Hematopoietic multipotent progenitor cell treated with erythropoietin and hydrocortisone succinate and interleukin-3 and kit ligand, for 4 days (in vitro differentiated cells): ENCODE measurements at regions not wholly inside any gene's neighbourhood (a gene's known extent, or its start where the extent isn't known, plus 50 kb on each side); places are given as distances from the start of the nearest gene placed in this dataset.
A peak's percentile ranks its signal among the peaks of the same experiment; 100 is the strongest.

Source experiments
- DNase-seq: peaks from one replicate; pipeline ENCODE4 v3.0.0-alpha.2; 2015

GRCh38 chr7:132072873-132073272, 503.4 kb downstream of the PLXNA4 start:
- no peak for DNase-seq

DNA sequence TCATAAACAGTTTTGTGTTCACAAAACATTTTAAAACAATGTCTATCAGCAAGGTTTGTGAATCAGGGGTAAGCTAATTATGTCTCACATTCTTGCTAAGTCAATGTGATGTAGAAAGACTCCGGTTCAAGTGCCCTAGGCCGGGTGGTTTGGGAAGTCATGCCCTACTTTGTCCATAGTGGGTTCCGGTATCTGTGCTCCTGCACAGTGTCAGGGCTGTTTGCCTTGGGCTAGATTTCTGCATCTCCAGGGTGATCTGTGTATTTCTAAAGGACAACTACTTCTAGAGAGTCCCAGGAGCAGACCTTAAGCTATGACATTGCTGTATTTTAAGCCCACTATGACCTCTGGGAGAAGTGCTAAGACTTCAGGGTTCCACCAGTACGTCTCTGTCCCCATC, 504.1 kb downstream of the PLXNA4 start:
- DNase-seq: no peak

DNA sequence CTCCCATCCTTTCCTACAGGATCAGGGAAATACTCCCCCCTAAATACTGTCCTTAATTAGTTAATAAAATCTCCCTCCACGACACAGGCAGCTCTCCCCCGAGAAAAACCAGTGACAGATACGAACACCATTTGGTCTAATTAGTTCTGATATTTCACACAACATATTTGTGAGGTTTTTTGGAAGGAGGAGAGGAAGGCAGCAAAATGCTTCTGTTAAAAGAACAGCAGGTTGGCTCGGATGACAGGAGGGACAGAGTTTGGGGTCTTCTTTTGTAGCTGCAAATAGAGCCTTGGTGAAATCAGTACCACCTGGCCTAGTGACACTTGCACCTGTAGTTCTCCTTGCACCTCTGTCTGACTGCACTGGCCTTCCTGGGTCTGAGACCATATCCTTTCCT, 507.0 kb downstream of the PLXNA4 start:
- DNase-seq: no peak

- DNase-seq: no peak
These were observed 509.5 kb downstream of the PLXNA4 start for GRCh38 chr7:132066761-132067171.

GRCh38 chr7:132065989-132066603, 509.7 kb upstream of the PODXL start:
- DNase-seq: no peak

GRCh38 chr7:132065193-132065988, 509.0 kb upstream of the PODXL start:
- no peak for DNase-seq

GRCh38 chr7:132063800-132064199, 507.4 kb upstream of the PODXL start:
- no peak for DNase-seq

DNA sequence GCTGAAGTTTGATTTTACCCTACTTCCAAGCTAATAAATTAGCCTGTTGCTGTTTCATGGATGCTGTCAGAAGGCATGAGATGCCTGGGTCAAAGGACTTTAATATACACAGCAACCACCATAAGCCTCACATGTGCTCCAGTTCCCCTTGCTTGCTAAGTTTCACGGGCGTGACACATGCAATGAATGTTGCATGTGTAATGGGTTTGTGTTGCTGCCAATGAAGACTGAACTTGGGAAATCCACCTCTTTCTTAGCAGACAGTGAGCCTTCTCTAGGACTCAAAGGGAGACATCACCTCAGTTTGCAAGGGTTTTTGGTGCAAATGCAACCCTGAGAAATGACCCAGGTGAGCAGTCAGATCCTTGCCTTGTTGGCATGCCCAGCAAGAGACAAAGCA, 505.5 kb upstream of the PODXL start:
- no peak for DNase-seq

GRCh38 chr7:132059141-132059540, 502.7 kb upstream of the PODXL start:
- DNase-seq: no peak

DNA sequence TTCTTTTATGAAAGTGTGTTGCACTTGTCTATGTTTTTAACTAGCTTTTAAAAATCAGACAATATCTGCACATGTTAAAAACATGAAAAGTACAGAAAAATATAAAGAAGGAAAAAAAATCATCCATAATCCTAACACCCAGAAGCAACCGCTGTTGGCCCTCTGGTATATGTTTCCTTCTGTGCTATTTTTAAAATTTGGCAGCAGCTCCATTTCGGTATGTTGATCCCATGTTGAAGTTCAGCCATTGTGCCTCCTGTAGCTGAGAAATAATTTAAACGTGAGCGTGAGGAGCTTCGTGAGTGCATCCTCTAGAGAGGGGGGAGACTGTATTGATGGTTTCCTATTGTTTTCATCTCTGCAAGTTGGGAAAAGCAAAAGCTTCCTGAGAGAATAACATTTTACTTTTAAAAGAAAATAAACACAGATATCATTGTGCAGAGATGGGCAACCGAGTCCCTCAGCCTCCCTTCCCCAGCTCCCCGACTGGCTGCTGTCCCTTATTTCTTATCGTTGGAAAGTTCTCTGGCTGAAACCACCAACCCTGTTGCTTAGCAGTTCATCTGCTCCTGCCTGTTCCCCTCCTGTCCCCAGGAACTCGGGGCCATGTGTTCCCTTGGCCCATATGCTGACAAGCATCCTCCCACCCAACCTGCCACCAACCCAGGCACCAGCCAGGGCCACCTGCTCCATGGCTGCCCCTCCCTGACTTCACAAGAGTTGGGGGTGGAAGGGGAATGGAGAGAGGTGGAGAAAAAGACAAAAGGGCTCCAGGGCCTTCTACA, 499.1 kb upstream of the PODXL start:
- no peak for DNase-seq

- DNase-seq: no peak
These were observed 497.4 kb upstream of the PODXL start for GRCh38 chr7:132053871-132054270.

DNA sequence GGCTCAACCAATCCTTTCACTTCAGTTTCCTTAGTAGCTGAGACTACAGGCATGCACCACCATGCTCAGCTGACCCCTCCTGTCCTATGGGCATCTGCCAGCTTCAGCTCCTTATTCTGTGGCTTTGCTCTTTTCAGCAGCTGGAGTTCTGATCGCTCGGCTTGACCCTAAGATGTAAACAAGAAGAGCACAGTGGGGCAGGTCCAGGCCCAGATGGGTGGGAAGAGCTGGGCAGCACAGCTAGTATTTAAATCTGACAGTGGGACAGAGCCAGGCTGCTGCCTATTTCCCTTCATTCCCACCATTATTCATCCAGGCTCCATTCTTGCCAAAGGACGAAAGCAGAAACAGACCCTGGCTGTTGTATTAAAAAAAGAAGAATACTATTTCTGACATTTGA, 494.9 kb upstream of the PODXL start:
- DNase-seq: no peak

DNA sequence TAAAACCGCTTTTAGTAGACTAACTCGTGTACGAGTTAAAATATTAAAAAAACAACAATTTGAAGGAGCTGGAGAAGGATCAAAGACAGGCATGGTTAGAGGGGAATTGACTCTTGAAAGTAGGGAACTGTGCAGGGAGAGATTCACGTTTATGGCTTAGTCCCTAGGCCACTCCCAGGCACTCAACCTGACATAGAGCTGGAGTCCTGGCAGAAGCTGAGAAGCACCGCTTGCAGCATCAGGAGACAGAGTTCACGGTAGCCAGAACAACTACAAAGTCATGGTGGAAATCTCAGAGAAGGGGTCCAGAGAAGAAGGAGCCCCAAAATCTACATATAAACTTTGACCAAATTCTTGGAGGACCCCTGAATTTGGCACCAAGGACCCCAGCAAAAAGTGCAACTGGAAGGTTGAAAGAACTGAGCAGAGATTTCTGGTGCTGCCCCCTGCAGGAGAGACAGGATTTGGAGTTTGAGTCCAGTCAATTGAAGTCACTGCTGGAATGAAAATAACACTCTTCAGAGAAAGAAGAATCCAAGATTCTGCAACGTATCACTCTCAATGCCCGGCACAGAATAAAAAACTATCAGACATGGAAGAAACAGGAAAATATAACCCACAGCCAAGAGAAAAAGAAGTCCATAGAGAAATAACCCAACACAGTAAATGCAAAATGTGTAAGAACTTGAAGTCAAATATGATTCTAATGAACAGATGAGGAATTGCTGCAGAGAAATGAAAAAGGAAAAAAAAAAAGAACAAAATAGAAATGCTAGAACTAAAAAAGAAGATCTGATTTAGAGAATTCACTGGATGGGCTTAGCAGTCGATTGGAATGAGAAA, 493.3 kb upstream of the PODXL start:
- peak; percentile 51 for DNase-seq

- no peak for DNase-seq
These were observed 489.1 kb upstream of the PODXL start for GRCh38 chr7:132045481-132045980.

- no peak for DNase-seq
These were observed 488.6 kb upstream of the PODXL start for GRCh38 chr7:132045002-132045401.

- DNase-seq: no peak
These were observed 487.8 kb upstream of the PODXL start for GRCh38 chr7:132044247-132044646.

- no peak for DNase-seq
These were observed 484.7 kb upstream of the PODXL start for GRCh38 chr7:132041108-132041507.

DNA sequence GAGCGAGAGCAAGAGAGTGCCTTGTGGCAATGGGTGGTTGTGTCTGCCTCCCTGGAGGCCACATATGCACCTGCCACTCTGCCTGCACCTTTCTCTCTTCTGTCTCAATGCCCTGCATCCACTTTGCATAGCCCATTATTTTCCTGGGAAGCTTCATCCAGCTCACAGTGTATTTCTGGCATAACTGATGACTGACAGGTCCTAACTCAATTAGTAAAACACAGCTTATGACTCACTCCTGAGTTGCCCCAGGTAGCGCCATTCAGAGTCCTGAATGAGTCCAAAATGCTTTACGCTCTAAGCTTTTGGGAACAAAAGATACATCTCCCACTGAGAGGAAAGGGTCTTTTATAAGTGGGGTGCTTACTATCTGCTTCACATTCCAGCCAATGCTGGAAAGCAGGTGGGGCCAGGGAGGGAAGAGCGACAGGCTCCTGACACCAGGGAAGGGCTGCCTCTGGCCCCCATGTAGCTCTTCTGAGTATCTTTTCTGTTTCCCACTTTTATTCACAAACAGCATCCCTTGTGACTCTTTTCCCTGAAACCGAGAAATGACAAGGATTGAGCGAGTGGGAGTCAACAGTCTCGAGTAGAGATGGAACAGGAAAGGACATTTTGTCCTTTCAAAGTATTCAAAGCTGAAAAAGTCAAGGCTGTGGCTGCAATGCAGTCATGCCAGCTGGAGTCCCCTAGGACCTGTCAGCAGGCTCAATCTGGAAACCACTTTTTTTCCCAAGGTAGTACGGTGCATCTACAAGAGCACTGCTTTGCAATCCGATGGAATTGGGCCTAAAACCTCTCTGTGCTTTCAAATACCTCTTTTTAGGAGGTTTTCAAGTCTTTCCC, 479.3 kb upstream of the PODXL start:
- no peak for DNase-seq

DNA sequence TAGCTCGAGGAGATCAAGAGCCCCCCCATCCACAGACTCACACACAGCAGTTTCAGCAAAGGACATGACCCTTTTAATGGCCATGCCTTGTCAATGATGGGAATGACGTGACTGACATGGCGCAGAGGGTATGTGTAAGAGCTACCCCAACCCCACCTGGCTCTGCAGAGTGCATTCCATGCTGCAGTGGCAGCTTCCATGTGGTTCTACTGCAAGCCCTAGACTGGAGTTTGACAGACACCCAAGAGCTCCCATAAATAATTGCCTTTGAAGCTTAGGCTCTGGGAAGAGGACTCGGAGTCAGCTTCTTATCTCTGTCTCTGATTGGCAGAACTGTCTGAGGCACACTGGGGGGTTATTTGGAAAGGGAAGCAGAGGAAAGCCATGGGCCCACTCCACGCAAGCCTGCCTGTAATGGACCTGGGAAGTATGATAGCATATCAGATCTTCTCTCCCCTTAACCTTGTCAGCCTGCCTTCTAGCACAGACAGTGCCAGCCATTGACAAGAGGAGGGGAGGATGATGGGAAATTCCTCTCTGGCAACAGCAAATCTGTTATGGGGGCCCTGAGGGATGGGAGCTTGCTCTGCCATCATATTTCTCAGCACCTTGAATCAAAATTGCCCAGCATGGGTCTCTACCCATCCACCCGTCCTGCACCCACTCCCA, 478.5 kb upstream of the PODXL start:
- no peak for DNase-seq

- no peak for DNase-seq
These were observed 474.5 kb upstream of the PODXL start for GRCh38 chr7:132030883-132031282.

GRCh38 chr7:132030086-132030568, 473.7 kb upstream of the PODXL start:
- DNase-seq: no peak
